C4-2B (cell line): ENCODE measurements at regions not wholly inside any gene's neighbourhood (a gene's known extent, or its start where the extent isn't known, plus 50 kb on each side); places are given as distances from the start of the nearest gene placed in this dataset.

ENCODE experiments used
- ZFX ChIP-seq: fragments of 450-650 bp; IDR thresholded peaks from 2 replicates; pipeline ENCODE4 v1.6.1; 2017
- TF ChIP-seq, protein P1 (sequence below): fragments of 450-650 bp; conservative IDR thresholded peaks from 2 replicates; pipeline ENCODE4 v1.5.1; 2017; ENCODE audit warnings: mild to moderate bottlenecking

DNA sequence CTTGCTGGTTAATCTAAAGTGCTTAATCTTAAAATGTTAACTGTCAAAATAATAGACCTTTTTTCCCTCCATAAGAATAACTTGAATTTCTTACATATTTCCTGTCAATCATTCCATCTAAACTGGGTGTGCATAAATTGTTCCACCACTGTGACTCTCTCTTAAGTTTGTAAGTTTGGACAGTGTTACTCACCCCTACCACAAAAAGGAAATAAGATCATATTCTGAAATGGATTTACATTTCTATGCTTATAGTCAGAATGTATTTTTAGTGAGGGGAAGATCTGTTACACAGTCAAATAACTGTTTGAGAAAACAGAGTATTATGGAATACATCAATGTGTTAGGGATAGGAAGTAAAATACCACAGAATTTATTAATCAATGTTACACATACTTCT lies 109.6 kb upstream of the DPYD start:
- TF ChIP-seq, protein P1, sequence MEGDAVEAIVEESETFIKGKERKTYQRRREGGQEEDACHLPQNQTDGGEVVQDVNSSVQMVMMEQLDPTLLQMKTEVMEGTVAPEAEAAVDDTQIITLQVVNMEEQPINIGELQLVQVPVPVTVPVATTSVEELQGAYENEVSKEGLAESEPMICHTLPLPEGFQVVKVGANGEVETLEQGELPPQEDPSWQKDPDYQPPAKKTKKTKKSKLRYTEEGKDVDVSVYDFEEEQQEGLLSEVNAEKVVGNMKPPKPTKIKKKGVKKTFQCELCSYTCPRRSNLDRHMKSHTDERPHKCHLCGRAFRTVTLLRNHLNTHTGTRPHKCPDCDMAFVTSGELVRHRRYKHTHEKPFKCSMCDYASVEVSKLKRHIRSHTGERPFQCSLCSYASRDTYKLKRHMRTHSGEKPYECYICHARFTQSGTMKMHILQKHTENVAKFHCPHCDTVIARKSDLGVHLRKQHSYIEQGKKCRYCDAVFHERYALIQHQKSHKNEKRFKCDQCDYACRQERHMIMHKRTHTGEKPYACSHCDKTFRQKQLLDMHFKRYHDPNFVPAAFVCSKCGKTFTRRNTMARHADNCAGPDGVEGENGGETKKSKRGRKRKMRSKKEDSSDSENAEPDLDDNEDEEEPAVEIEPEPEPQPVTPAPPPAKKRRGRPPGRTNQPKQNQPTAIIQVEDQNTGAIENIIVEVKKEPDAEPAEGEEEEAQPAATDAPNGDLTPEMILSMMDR: no peak
- no peak for TF ChIP-seq ZFX
